GM12865 (cell line): ENCODE measurements at regions not wholly inside any gene's neighbourhood (a gene's known extent, or its start where the extent isn't known, plus 50 kb on each side); places are given as distances from the start of the nearest gene placed in this dataset.
"Not testable (repeated sequence)": the region's sequence is repeated elsewhere in the genome, so short reads cannot be mapped to it uniquely, and the experiment has no call there.

Experiments
- DNase-seq: peaks from one replicate; pipeline ENCODE4 v3.0.0; 2010; ENCODE audit warnings: low read depth
- H3K4me3 ChIP-seq: 2 replicates; pipeline ENCODE4 v1.5.1; 2011; ENCODE audit warnings: mild to moderate bottlenecking, low read depth, low read length, control low read depth
- CTCF ChIP-seq: IDR thresholded peaks from 2 replicates; pipeline ENCODE4 v1.5.1; 2011; ENCODE audit warnings: low read length, control low read depth, low read depth, inconsistent platforms; ENCODE audit not compliant: insufficient read depth; ENCODE audit errors: missing control alignments

GRCh38 chr7:156344595-156344994 is 296.0 kb upstream of the RNF32 start:
- no peak for TF ChIP-seq CTCF
- no peak for DNase-seq
- H3K4me3 ChIP-seq: no peak overlapping the region

GRCh38 chr7:156334636-156335035 is 305.9 kb upstream of the RNF32 start:
- no peak for TF ChIP-seq CTCF
- DNase-seq: no peak
- no peak overlapping the region for H3K4me3 ChIP-seq

GRCh38 chr7:156327916-156328315 is 312.7 kb upstream of the RNF32 start:
- no peak for DNase-seq
- no peak overlapping the region for H3K4me3 ChIP-seq
- no peak for TF ChIP-seq CTCF

- TF ChIP-seq CTCF: no peak
- no peak for DNase-seq
- H3K4me3 ChIP-seq: no peak overlapping the region
These were observed 313.1 kb upstream of the RNF32 start for GRCh38 chr7:156327474-156327873.

- no peak for DNase-seq
- no peak overlapping the region for H3K4me3 ChIP-seq
- TF ChIP-seq CTCF: no peak
These were observed 316.4 kb upstream of the RNF32 start for GRCh38 chr7:156324201-156324600.

GRCh38 chr7:156321430-156321829 is 319.1 kb upstream of the RNF32 start:
- not testable (repeated sequence) for H3K4me3 ChIP-seq, DNase-seq

GRCh38 chr7:156318926-156319325 is 321.6 kb upstream of the RNF32 start:
- no peak overlapping the region for H3K4me3 ChIP-seq
- no peak for TF ChIP-seq CTCF
- DNase-seq: no peak

GRCh38 chr7:156318426-156318825 is 322.1 kb upstream of the RNF32 start:
- no peak for DNase-seq
- H3K4me3 ChIP-seq: no peak overlapping the region

More at GRCh38 chr7:156318426-156318825, 322.1 kb upstream of the RNF32 start:
- TF ChIP-seq CTCF: no peak
